ENCODE measurements at regions not wholly inside any gene's neighbourhood (a gene's known extent, or its start where the extent isn't known, plus 50 kb on each side); places are given as distances from the start of the nearest gene placed in this dataset.

GRCh38 chr2:59887366-59887765, 666.1 kb downstream of the BCL11A start:
- TF ChIP-seq POLR2A (IDR thresholded peaks at IDR 0.05) (no peak), CTCF (IDR thresholded peaks at IDR 0.05) (no peak)
